Neural progenitor cell (in vitro differentiated cells): ENCODE measurements at regions not wholly inside any gene's neighbourhood (a gene's known extent, or its start where the extent isn't known, plus 50 kb on each side); places are given as distances from the start of the nearest gene placed in this dataset.

Source experiments
- EZH2 ChIP-seq: fragments of 200-600 bp; sonication (generic); IDR thresholded peaks from 2 replicates; pipeline ENCODE4 v1.6.1; 2017; ENCODE audit warnings: antibody characterized with exemption, mild to moderate bottlenecking, moderate library complexity
- EZH2phosphoT487 ChIP-seq: fragments of 200-600 bp; sonication (generic); IDR thresholded peaks from 2 replicates; pipeline ENCODE4 v1.6.1; 2017; ENCODE audit warnings: antibody characterized with exemption
- TF ChIP-seq, protein P1 (sequence below): fragments of 200-600 bp; sonication (generic); IDR thresholded peaks from 2 replicates; pipeline ENCODE4 v1.5.1; 2017; ENCODE audit warnings: antibody characterized with exemption, mild to moderate bottlenecking

DNA sequence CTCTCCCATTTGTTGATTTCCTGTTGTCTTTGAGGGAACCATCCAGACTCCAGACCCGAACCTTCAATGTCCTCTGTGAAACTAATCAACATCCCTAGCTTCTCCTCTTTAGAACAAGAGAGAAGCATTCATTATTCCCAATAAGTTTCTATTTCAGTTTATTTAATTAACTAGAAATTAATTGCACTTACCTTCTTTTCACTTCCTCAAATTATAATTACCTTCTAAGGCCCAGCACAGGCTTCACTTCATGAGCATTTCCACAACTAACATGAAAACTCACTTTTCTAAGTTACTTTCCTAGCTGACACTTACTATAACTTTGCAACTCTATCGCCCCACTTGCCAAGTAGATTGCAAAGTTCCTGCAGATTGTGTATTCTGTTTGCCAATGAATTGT lies 71.6 kb upstream of the HTR2A start:
- TF ChIP-seq, protein P1, sequence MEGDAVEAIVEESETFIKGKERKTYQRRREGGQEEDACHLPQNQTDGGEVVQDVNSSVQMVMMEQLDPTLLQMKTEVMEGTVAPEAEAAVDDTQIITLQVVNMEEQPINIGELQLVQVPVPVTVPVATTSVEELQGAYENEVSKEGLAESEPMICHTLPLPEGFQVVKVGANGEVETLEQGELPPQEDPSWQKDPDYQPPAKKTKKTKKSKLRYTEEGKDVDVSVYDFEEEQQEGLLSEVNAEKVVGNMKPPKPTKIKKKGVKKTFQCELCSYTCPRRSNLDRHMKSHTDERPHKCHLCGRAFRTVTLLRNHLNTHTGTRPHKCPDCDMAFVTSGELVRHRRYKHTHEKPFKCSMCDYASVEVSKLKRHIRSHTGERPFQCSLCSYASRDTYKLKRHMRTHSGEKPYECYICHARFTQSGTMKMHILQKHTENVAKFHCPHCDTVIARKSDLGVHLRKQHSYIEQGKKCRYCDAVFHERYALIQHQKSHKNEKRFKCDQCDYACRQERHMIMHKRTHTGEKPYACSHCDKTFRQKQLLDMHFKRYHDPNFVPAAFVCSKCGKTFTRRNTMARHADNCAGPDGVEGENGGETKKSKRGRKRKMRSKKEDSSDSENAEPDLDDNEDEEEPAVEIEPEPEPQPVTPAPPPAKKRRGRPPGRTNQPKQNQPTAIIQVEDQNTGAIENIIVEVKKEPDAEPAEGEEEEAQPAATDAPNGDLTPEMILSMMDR, result no peak
- no peak for TF ChIP-seq EZH2phosphoT487
- no peak for TF ChIP-seq EZH2
